ENCODE measurements at regions not wholly inside any gene's neighbourhood (a gene's known extent, or its start where the extent isn't known, plus 50 kb on each side); places are given as distances from the start of the nearest gene placed in this dataset.

GRCh38 chr20:50391444-50392137 is 118.6 kb upstream of the PTPN1 start:
- no peaks in the 10 kb centered on the region for H3K36me3 ChIP-seq
- H3K9me3 ChIP-seq (ENCODE audit: severe bottlenecking) = no peaks in the 10 kb centered on the region
- no peak overlapping the region for H3K27ac ChIP-seq
- no peaks in the 10 kb centered on the region for H3K27me3 ChIP-seq (ENCODE audit: insufficient read depth, low read depth, severe bottlenecking)
- H3K4me3 ChIP-seq (ENCODE audit: low read depth, low read length) = no peak overlapping the region
- TF ChIP-seq, protein P1, sequence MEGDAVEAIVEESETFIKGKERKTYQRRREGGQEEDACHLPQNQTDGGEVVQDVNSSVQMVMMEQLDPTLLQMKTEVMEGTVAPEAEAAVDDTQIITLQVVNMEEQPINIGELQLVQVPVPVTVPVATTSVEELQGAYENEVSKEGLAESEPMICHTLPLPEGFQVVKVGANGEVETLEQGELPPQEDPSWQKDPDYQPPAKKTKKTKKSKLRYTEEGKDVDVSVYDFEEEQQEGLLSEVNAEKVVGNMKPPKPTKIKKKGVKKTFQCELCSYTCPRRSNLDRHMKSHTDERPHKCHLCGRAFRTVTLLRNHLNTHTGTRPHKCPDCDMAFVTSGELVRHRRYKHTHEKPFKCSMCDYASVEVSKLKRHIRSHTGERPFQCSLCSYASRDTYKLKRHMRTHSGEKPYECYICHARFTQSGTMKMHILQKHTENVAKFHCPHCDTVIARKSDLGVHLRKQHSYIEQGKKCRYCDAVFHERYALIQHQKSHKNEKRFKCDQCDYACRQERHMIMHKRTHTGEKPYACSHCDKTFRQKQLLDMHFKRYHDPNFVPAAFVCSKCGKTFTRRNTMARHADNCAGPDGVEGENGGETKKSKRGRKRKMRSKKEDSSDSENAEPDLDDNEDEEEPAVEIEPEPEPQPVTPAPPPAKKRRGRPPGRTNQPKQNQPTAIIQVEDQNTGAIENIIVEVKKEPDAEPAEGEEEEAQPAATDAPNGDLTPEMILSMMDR (IDR thresholded peaks at IDR 0.05; ENCODE audit: low read depth, low read length) = no peak
- DNase-seq = no peak

DNA sequence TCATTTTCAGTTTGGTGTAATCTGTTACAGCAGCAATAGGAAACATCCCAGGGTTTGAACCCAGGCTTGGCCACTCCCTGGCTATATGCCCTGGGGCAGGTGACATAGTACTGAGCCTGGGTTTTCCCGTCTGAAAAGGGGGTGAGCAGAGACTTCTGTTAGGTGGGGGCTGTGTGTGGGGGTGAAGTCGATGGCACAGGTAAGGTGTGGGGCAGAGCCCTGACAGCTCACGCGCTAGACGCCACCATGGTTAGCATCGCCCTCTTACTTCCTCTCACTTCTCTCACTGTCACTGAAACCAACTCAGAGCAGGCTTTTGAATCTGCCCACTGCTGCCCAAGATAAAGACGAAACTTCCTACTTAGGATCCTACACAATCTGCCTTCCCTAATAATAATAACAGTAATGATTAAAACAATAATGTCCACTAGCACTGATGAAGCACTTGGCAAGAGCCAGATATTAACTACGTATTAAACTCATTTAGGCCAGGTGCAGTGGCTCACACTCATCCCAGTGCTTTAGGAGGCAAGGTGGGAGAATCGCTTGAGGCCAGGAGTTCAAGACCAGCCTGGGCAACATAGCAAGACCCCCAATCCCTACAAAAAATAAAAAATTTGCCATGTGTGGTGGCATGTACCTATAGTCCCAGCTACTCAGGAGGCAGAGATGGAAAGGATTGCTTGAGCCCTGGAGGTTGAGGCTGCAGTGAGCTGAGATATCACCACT is 117.9 kb upstream of the PTPN1 start:
- no peaks in the 10 kb centered on the region for H3K36me3 ChIP-seq
- no peaks in the 10 kb centered on the region for H3K9me3 ChIP-seq (ENCODE audit: severe bottlenecking)
- no peak for DNase-seq
- no peaks in the 10 kb centered on the region for H3K27me3 ChIP-seq (ENCODE audit: insufficient read depth, low read depth, severe bottlenecking)
- TF ChIP-seq, protein P1 (IDR thresholded peaks at IDR 0.05; ENCODE audit: low read depth, low read length) = no peak
- H3K4me3 ChIP-seq (ENCODE audit: low read depth, low read length) = no peak overlapping the region
- H3K27ac ChIP-seq = no peak overlapping the region

DNA sequence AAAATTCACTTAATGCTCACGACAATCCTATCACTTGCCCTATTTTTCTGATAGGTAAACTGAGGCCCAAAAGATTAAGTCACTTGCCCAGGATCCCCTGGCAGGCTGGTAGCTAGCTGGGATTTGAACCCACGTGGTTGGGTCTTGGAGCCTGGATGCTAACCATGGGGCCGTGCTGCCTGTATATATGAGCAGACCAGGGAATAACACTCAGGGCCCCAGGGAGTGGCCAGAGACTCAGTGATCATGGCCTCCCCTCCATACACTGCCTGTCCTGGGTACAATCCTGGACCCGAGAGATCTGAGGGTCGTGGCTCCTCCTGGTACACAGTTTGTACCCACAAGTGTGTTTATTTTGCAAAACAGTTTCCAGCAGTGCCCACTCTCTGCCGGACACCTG is 116.9 kb upstream of the PTPN1 start:
- no peak for DNase-seq
- H3K36me3 ChIP-seq = no peaks in the 10 kb centered on the region
- no peak overlapping the region for H3K4me3 ChIP-seq (ENCODE audit: low read depth, low read length)
- no peaks in the 10 kb centered on the region for H3K9me3 ChIP-seq (ENCODE audit: severe bottlenecking)
- H3K27me3 ChIP-seq (ENCODE audit: insufficient read depth, low read depth, severe bottlenecking) = no peaks in the 10 kb centered on the region
- no peak overlapping the region for H3K27ac ChIP-seq
- TF ChIP-seq, protein P1 (IDR thresholded peaks at IDR 0.05; ENCODE audit: low read depth, low read length) = no peak

GRCh38 chr20:50393990-50394561 is 116.1 kb upstream of the PTPN1 start:
- Histone ChIP-seq H3K27ac (no peak overlapping the region), H3K9me3 (ENCODE audit: severe bottlenecking) (no peaks in the 10 kb centered on the region), H3K36me3 (no peaks in the 10 kb centered on the region), H3K4me3 (ENCODE audit: low read depth, low read length) (no peak overlapping the region), H3K27me3 (ENCODE audit: insufficient read depth, low read depth, severe bottlenecking) (no peaks in the 10 kb centered on the region)
- no peak for DNase-seq
- TF ChIP-seq, protein P1 (IDR thresholded peaks at IDR 0.05; ENCODE audit: low read depth, low read length) = no peak

DNA sequence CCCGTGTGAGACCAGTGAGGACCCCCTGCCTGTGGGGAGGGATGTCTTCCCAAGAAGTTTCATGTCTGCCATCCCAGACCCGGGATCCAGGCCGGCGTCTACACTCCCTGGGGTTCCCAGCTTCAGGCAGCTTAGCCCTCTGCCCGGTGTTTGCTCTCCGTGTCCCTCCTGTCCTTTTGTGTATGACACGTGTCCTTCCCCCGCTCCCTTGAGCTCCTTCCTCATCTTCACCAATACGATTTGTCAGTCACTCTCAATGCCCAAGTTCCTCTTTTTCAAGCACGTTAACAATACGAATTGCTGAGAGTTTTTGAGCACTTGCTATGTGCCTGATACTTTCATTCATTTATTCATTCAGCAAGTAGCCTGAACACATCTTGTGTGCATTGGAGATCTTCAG is 115.6 kb upstream of the PTPN1 start:
- H3K4me3 ChIP-seq (ENCODE audit: low read depth, low read length) = no peak overlapping the region
- no peak for DNase-seq
- H3K36me3 ChIP-seq = no peaks in the 10 kb centered on the region
- H3K27me3 ChIP-seq (ENCODE audit: insufficient read depth, low read depth, severe bottlenecking) = no peaks in the 10 kb centered on the region
- TF ChIP-seq, protein P1 (IDR thresholded peaks at IDR 0.05; ENCODE audit: low read depth, low read length) = no peak
- no peaks in the 10 kb centered on the region for H3K9me3 ChIP-seq (ENCODE audit: severe bottlenecking)
- no peak overlapping the region for H3K27ac ChIP-seq
